GM23338 (cell line): ENCODE measurements at regions not wholly inside any gene's neighbourhood (a gene's known extent, or its start where the extent isn't known, plus 50 kb on each side); places are given as distances from the start of the nearest gene placed in this dataset.

Source experiments
- CREB1 ChIP-seq: fragments of 250-450 bp; sonication (Bioruptor Pico); IDR thresholded peaks from 2 replicates; pipeline ENCODE4 v1.5.0; 2020; ENCODE audit warnings: low read depth, mild to moderate bottlenecking, moderate library complexity
- EZH2 ChIP-seq: fragments of 200-600 bp; sonication (generic); IDR thresholded peaks from one replicate; pipeline ENCODE4 v1.8.0; 2017; ENCODE audit warnings: antibody characterized with exemption, mild to moderate bottlenecking, low read depth; ENCODE audit not compliant: unreplicated experiment
- EZH2phosphoT487 ChIP-seq: fragments of 200-600 bp; sonication (generic); IDR thresholded peaks from one replicate; pipeline ENCODE4 v1.8.1; 2018; ENCODE audit warnings: antibody characterized with exemption; ENCODE audit not compliant: unreplicated experiment
- JUNB ChIP-seq: IDR thresholded peaks from one replicate; pipeline ENCODE4 v1.6.1; 2016; ENCODE audit warnings: antibody characterized with exemption; ENCODE audit not compliant: unreplicated experiment
- POLR2AphosphoS5 ChIP-seq: IDR thresholded peaks from 2 replicates; pipeline ENCODE4 v1.6.1; 2016; ENCODE audit warnings: antibody characterized with exemption, low read depth
- STAT1 ChIP-seq: IDR thresholded peaks from one replicate; pipeline ENCODE4 v1.6.1; 2016; ENCODE audit warnings: antibody characterized with exemption; ENCODE audit not compliant: unreplicated experiment
- ZNF114 ChIP-seq: fragments of 250-450 bp; sonication (Bioruptor Pico); IDR thresholded peaks from 2 replicates; pipeline ENCODE4 v1.5.0; 2020; ENCODE audit warnings: mild to moderate bottlenecking, moderate library complexity
- ZNF331 ChIP-seq: fragments of 250-450 bp; sonication (Bioruptor Pico); IDR thresholded peaks from 2 replicates; pipeline ENCODE4 v1.5.0; 2020; ENCODE audit warnings: low read depth, mild to moderate bottlenecking, moderate library complexity
- TF ChIP-seq, protein P1 (sequence below), 2 experiments: fragments of 200-600 bp in 1 of 2; sonication (generic) in 1 of 2; conservative IDR thresholded peaks; 2 replicates each; pipeline versions ENCODE4 v1.5.1 to v1.6.1; 2016 to 2017; ENCODE audit warnings: antibody characterized with exemption in 2 of 2, low read depth in 2 of 2, mild to moderate bottlenecking in 2 of 2, moderate library complexity in 1 of 2
- TF ChIP-seq, protein P2 (sequence below): IDR thresholded peaks from one replicate; pipeline ENCODE4 v1.6.1; 2018; ENCODE audit warnings: antibody characterized with exemption; ENCODE audit not compliant: unreplicated experiment
- TF ChIP-seq, protein P3 (sequence below): IDR thresholded peaks from 2 replicates; pipeline ENCODE4 v1.6.1; 2016; ENCODE audit warnings: antibody characterized with exemption

DNA sequence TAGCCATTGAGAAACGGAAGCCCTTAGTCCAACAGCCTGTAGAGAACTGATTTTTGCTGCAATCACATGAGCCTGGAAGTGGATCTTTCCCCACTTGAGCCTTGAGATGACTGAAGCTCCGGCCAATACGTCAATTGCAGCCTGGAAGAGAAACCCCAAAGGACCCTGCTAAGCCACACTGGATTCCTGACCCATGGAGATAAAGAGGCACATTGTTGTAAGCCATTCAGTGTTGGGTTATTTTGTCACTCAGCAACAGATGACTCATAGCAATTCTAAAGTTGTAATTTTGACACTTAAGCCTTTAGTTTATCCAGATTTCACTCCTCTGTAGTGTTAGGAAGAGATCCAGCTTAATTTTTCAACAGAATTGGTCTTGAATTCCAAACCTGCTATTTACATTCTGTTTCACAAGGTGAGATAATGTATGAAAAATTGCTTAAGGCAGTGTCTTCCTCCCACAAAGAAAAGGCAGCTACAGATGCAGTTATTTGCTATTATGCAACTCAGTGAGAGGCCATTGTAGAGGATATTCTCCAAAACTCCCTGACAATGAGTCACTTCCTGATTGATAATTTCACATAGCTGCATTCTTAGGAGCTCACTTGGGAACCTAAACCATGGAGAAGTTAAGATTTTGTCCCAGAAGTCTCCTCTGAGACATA lies 59.4 kb upstream of the TSHZ3 start:
- TF ChIP-seq, protein P1, sequence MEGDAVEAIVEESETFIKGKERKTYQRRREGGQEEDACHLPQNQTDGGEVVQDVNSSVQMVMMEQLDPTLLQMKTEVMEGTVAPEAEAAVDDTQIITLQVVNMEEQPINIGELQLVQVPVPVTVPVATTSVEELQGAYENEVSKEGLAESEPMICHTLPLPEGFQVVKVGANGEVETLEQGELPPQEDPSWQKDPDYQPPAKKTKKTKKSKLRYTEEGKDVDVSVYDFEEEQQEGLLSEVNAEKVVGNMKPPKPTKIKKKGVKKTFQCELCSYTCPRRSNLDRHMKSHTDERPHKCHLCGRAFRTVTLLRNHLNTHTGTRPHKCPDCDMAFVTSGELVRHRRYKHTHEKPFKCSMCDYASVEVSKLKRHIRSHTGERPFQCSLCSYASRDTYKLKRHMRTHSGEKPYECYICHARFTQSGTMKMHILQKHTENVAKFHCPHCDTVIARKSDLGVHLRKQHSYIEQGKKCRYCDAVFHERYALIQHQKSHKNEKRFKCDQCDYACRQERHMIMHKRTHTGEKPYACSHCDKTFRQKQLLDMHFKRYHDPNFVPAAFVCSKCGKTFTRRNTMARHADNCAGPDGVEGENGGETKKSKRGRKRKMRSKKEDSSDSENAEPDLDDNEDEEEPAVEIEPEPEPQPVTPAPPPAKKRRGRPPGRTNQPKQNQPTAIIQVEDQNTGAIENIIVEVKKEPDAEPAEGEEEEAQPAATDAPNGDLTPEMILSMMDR (conservative IDR thresholded peaks at IDR 0.05; ENCODE audit: low read depth in 2 of 2) = no peak
- TF ChIP-seq EZH2 (no peak), POLR2AphosphoS5 (no peak), ZNF331 (CRISPR knock-in tag) (no peak), EZH2phosphoT487 (no peak), STAT1 (no peak), ZNF114 (CRISPR knock-in tag) (no peak), CREB1 (CRISPR knock-in tag) (no peak), JUNB (no peak)
- TF ChIP-seq, protein P2, sequence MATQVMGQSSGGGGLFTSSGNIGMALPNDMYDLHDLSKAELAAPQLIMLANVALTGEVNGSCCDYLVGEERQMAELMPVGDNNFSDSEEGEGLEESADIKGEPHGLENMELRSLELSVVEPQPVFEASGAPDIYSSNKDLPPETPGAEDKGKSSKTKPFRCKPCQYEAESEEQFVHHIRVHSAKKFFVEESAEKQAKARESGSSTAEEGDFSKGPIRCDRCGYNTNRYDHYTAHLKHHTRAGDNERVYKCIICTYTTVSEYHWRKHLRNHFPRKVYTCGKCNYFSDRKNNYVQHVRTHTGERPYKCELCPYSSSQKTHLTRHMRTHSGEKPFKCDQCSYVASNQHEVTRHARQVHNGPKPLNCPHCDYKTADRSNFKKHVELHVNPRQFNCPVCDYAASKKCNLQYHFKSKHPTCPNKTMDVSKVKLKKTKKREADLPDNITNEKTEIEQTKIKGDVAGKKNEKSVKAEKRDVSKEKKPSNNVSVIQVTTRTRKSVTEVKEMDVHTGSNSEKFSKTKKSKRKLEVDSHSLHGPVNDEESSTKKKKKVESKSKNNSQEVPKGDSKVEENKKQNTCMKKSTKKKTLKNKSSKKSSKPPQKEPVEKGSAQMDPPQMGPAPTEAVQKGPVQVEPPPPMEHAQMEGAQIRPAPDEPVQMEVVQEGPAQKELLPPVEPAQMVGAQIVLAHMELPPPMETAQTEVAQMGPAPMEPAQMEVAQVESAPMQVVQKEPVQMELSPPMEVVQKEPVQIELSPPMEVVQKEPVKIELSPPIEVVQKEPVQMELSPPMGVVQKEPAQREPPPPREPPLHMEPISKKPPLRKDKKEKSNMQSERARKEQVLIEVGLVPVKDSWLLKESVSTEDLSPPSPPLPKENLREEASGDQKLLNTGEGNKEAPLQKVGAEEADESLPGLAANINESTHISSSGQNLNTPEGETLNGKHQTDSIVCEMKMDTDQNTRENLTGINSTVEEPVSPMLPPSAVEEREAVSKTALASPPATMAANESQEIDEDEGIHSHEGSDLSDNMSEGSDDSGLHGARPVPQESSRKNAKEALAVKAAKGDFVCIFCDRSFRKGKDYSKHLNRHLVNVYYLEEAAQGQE = no peak
- TF ChIP-seq, protein P3, sequence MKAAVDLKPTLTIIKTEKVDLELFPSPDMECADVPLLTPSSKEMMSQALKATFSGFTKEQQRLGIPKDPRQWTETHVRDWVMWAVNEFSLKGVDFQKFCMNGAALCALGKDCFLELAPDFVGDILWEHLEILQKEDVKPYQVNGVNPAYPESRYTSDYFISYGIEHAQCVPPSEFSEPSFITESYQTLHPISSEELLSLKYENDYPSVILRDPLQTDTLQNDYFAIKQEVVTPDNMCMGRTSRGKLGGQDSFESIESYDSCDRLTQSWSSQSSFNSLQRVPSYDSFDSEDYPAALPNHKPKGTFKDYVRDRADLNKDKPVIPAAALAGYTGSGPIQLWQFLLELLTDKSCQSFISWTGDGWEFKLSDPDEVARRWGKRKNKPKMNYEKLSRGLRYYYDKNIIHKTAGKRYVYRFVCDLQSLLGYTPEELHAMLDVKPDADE = no peak
